OCI-LY7 (cell line): ENCODE measurements at regions not wholly inside any gene's neighbourhood (a gene's known extent, or its start where the extent isn't known, plus 50 kb on each side); places are given as distances from the start of the nearest gene placed in this dataset.

Experiments used
- BruUV-seq: library from RNA; stranded (reverse); fragments of 400-500 nt; replicated peaks from 2 replicates; lab custom pipeline; 2021; lab: Mats Ljungman, UMichigan
- CTCF ChIA-PET: fragments of 300-600 bp; sonication (Branson Sonifier 250); formaldehyde crosslinking; loops from one replicate; lab custom pipeline; 2022; ENCODE audit warnings: antibody characterized with exemption; ENCODE audit not compliant: unreplicated experiment; lab: Charles Lee
- POLR2A ChIA-PET: fragments of 300-600 bp; sonication (Branson Sonifier 250); formaldehyde crosslinking; loops from one replicate; lab custom pipeline; 2022; ENCODE audit warnings: antibody characterized with exemption; lab: Charles Lee
- DNase-seq: peaks from one replicate; pipeline ENCODE4 v3.0.0-alpha.2; 2015; ENCODE audit warnings: low spot score
- H2AFZ ChIP-seq: fragments of 200-600 bp; sonication (generic), shearing (Covaris generic); 2 replicates; pipeline ENCODE4 v1.6.1; 2014; ENCODE audit warnings: mild to moderate bottlenecking, antibody characterized with exemption, low read length, moderate library complexity
- H3K27ac ChIP-seq: fragments of 200-600 bp; sonication (generic); 2 replicates; pipeline ENCODE4 v1.5.1; 2014; ENCODE audit warnings: mixed run types, low read depth, mild to moderate bottlenecking, moderate library complexity, low read length, inconsistent platforms; ENCODE audit not compliant: poor library complexity, severe bottlenecking
- H3K36me3 ChIP-seq: fragments of 200-600 bp; sonication (generic); 2 replicates; pipeline ENCODE4 v1.6.1; 2014; ENCODE audit warnings: mild to moderate bottlenecking, antibody characterized with exemption, low read length, moderate library complexity, mixed read lengths; ENCODE audit not compliant: insufficient read depth
- H3K4me1 ChIP-seq: fragments of 200-600 bp; sonication (generic); 2 replicates; pipeline ENCODE4 v1.5.1; 2014; ENCODE audit warnings: mild to moderate bottlenecking, low read length; ENCODE audit not compliant: insufficient read depth, poor library complexity, severe bottlenecking
- H3K4me2 ChIP-seq: fragments of 200-600 bp; sonication (generic); 2 replicates; pipeline ENCODE4 v1.6.1; 2014; ENCODE audit warnings: mild to moderate bottlenecking, low read length
- H3K4me3 ChIP-seq: fragments of 200-600 bp; sonication (generic); 2 replicates; pipeline ENCODE4 v1.5.1; 2014; ENCODE audit warnings: mild to moderate bottlenecking, low read depth, low read length; ENCODE audit not compliant: poor library complexity, severe bottlenecking
- H3K79me2 ChIP-seq: fragments of 200-600 bp; sonication (generic); 2 replicates; pipeline ENCODE4 v1.6.1; 2016; ENCODE audit warnings: low read depth, mild to moderate bottlenecking, low read length, moderate library complexity, mixed read lengths; ENCODE audit not compliant: insufficient read depth
- H3K9me2 ChIP-seq: fragments of 200-600 bp; sonication (generic); 2 replicates; pipeline ENCODE4 v1.6.1; 2016; ENCODE audit warnings: mild to moderate bottlenecking, low read length, mixed read lengths; ENCODE audit not compliant: insufficient read depth
- H3K9me3 ChIP-seq: fragments of 200-600 bp; sonication (generic); 2 replicates; pipeline ENCODE4 v1.6.1; 2014; ENCODE audit warnings: mild to moderate bottlenecking, mixed run types, low read length, mixed read lengths
- H4K20me1 ChIP-seq: fragments of 200-600 bp; sonication (generic); 2 replicates; pipeline ENCODE4 v1.6.1; 2014; ENCODE audit warnings: mild to moderate bottlenecking, antibody characterized with exemption, low read length, moderate library complexity, mixed read lengths; ENCODE audit not compliant: insufficient read depth
- EZH2phosphoT487 ChIP-seq: fragments of 200-600 bp; sonication (generic); IDR thresholded peaks from 2 replicates; pipeline ENCODE4 v1.6.1; 2018; ENCODE audit warnings: low read depth, borderline replicate concordance, mild to moderate bottlenecking, mixed run types, antibody characterized with exemption, low read length, moderate library complexity, mixed read lengths
- intact Hi-C: fragments of 100-400 bp; cut with micrococcal nuclease; formaldehyde crosslinking; loops from one replicate; pipeline ENCODE4 v1.10.0; 2022; ENCODE audit not compliant: unreplicated experiment
- TF ChIP-seq, protein P1 (sequence below): fragments of 200-600 bp; sonication (generic); conservative IDR thresholded peaks from 2 replicates; pipeline ENCODE4 v1.5.1; 2014; ENCODE audit warnings: mild to moderate bottlenecking, antibody characterized with exemption, low read length, moderate library complexity, mixed read lengths

DNA sequence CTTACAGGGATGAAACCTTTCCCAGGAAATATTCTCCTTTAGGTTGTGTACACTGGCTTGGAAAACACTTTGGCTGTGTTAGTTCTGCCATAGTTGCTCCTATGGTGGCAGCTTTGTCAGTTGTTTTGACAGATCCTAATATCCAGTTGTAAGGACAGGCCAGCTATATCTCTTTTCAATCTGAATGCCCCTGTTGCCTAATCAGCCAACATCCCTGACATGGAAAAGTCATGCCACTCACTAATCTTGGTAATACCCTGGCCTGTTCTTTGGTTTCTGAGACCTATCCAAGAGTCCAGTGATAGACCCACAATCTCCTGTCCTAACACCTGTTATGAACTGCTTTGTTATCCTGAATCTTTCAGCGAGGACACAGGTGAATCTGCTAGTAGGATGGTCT lies 148.8 kb downstream of the MRPL39 start:
- Histone ChIP-seq H3K79me2 (no peaks in the 10 kb centered on the region), H4K20me1 (no peaks in the 10 kb centered on the region), H3K4me3 (no peak overlapping the region), H3K9me3 (no peaks in the 10 kb centered on the region; the same call in 1 of the 2 replicates), H3K4me1 (peaks cover 31% of the 10 kb centered on the region), H3K9me2 (no peaks in the 10 kb centered on the region), H3K27ac (no peak overlapping the region), H3K36me3 (no peaks in the 10 kb centered on the region), H2AFZ (no peak overlapping the region), H3K4me2 (no peak overlapping the region)
- TF ChIP-seq EZH2phosphoT487, result no peak
- TF ChIP-seq, protein P1, sequence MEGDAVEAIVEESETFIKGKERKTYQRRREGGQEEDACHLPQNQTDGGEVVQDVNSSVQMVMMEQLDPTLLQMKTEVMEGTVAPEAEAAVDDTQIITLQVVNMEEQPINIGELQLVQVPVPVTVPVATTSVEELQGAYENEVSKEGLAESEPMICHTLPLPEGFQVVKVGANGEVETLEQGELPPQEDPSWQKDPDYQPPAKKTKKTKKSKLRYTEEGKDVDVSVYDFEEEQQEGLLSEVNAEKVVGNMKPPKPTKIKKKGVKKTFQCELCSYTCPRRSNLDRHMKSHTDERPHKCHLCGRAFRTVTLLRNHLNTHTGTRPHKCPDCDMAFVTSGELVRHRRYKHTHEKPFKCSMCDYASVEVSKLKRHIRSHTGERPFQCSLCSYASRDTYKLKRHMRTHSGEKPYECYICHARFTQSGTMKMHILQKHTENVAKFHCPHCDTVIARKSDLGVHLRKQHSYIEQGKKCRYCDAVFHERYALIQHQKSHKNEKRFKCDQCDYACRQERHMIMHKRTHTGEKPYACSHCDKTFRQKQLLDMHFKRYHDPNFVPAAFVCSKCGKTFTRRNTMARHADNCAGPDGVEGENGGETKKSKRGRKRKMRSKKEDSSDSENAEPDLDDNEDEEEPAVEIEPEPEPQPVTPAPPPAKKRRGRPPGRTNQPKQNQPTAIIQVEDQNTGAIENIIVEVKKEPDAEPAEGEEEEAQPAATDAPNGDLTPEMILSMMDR, result no peak
- no peak for DNase-seq
- CTCF ChIA-PET, result no interaction called here
- POLR2A ChIA-PET, result no interaction called here
- BruUV-seq, result no TSS peak
- intact Hi-C loops, result no loop called here

GRCh38 chr21:25457946-25458345 lies 149.3 kb downstream of the MRPL39 start:
- no peaks in the 10 kb centered on the region for H3K79me2 ChIP-seq
- H3K9me3 ChIP-seq, result no peaks in the 10 kb centered on the region; the same call in 1 of the 2 replicates
- BruUV-seq, result no TSS peak
- TF ChIP-seq EZH2phosphoT487, result no peak
- TF ChIP-seq, protein P1, result no peak
- intact Hi-C loops, result no loop called here
- H2AFZ ChIP-seq, result no peak overlapping the region
- H3K36me3 ChIP-seq, result no peaks in the 10 kb centered on the region
- no peak for DNase-seq
- peaks cover 31% of the 10 kb centered on the region for H3K4me1 ChIP-seq
- H3K9me2 ChIP-seq, result no peaks in the 10 kb centered on the region
- POLR2A ChIA-PET, result no interaction called here
- no peak overlapping the region for H3K4me2 ChIP-seq
- H4K20me1 ChIP-seq, result no peaks in the 10 kb centered on the region
- CTCF ChIA-PET, result no interaction called here
- no peak overlapping the region for H3K4me3 ChIP-seq
- H3K27ac ChIP-seq, result no peak overlapping the region

GRCh38 chr21:25457411-25457810 lies 149.9 kb downstream of the MRPL39 start:
- Histone ChIP-seq H2AFZ (no peak overlapping the region), H3K79me2 (no peaks in the 10 kb centered on the region), H3K36me3 (no peaks in the 10 kb centered on the region), H3K4me3 (no peak overlapping the region), H3K4me1 (peaks cover 31% of the 10 kb centered on the region), H4K20me1 (no peaks in the 10 kb centered on the region), H3K9me2 (no peaks in the 10 kb centered on the region), H3K27ac (no peak overlapping the region), H3K9me3 (no peaks in the 10 kb centered on the region; the same call in 1 of the 2 replicates), H3K4me2 (peak overlapping the region; percentile 36)
- CTCF ChIA-PET, result no interaction called here
- no peak for TF ChIP-seq EZH2phosphoT487
- TF ChIP-seq, protein P1, result no peak
- intact Hi-C loops, result no loop called here
- peak; percentile 61 for DNase-seq
- POLR2A ChIA-PET, result no interaction called here
- BruUV-seq, result no TSS peak
